Amygdala (tissue), 56 donors: ENCODE measurements at regions not wholly inside any gene's neighbourhood (a gene's known extent, or its start where the extent isn't known, plus 50 kb on each side); places are given as distances from the start of the nearest gene placed in this dataset.
"Not testable (repeated sequence)": the region's sequence is repeated elsewhere in the genome, so short reads cannot be mapped to it uniquely, and the experiment has no call there.

Experiments
- DNase-seq, 56 donors: peaks; one replicate each; lab custom pipeline; 2025; lab: John Stamatoyannopoulos, UW

GRCh38 chr7:76117306-76117991 lies 69.5 kb downstream of the MDH2 start:
- DNase-seq = not testable (repeated sequence)

GRCh38 chr7:76118253-76119036 lies 70.5 kb downstream of the MDH2 start:
- DNase-seq = not testable (repeated sequence)

GRCh38 chr7:76121044-76121443 lies 73.1 kb downstream of the MDH2 start:
- DNase-seq = no peak

DNA sequence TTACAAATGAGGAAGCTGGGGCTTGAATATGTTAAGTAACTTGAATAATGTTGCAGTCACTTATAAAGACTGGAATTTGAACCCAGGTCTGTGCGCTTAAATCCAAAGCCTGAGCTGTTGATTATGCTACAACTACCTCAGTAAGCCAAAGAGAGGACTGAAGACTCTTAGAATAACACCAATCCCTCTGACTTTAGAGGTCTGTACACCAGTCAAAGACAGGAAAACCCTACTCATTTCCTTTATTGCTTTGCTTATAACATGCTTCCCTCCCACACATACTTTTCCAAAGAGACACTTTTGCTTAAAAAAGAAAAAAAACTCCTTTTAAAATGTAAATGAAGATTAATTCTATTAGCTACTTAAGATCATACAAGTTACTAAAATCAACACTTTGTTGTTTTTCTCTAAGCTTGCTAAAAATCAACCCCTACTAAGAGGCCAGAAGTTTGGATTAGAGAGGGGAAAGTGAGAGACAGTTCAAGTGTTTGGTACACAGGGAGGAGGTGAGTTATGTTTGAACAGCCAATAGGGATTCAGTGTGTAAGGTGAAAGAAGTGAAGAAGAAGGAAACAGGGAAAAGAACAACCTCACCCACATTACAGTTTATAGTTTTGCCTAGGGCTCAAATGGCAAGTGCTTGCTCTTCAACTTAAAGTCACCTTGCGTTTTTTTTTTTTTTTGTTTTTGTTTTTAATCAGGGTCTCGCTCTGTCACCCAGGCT lies 74.8 kb downstream of the MDH2 start:
- no peak for DNase-seq

GRCh38 chr7:76123316-76123715 lies 75.4 kb downstream of the MDH2 start:
- DNase-seq = no peak

GRCh38 chr7:76125560-76125959 lies 76.1 kb upstream of the SRRM3 start:
- no peak for DNase-seq

DNA sequence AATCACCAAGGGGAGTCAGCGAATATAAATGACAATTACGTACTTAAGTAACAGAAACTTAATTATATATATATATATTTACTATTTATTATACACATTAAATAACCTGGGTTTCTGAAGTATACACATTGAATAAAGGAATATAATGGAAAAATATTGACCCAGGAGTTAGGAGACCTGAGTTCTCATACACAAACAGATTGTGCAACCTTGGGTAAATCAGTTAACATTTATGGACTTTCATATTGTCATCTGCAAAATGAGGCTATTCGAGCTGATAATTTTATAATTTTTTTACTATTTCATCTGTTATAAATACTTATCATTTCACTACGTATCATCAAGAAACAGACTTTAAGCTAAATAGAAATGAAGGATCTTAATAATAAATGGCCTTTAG lies 75.1 kb upstream of the SRRM3 start:
- no peak for DNase-seq

DNA sequence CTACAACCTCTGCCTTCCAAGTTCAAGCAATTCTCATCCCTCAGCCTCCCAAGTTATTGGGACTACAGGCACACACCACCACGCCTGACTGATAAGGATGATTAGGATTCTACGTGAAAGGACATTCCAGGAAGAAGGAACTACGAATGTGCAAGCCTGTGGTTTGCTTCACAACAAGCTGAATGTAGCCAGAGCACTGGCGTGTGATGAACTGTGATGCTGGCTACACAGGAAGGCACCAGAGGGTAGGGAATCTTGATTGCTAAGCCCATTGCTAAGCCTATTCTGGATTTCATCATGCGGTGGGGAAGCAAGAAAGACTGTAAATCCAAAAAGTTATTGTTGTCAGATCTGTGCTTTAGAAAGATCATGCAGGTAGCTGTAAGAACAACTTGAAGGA lies 72.3 kb upstream of the SRRM3 start:
- DNase-seq = no peak

DNA sequence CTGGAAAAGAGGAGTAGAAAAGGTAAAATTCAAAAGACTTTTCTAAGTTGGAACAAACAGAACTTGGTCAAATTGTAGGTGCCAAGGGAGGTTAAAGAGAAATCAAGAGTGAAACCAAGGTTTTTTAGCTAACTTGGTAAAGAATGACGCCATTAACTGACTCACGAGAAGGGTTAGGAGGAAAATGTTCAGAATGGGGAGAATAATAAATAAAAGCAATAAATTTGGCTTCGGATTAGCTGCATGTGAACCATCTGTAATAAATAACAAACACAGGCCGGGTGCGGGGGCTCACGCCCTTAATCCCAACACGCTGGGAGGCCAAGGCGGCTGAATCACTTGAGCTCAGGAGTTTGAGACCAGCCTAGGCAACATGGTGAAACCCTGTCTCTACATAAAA lies 71.9 kb upstream of the SRRM3 start:
- no peak for DNase-seq

DNA sequence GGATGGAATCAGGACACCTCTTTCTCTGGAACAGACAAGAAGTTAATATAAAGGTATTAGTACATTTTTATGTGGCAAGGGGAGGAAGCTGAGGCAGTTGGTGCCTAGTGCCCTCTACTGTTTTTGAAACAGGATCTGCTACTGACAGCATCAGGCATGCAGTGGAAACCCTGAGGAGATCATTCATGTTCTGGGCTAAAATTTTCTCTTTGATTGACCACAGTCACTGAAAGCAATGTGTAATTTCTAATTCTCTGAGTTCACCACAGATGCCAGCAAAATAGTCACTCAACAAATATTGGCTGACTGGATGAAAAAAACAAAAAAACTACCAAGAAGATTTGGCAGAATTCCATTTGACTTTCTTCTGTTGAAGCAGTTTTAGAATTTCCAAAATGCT lies 71.0 kb upstream of the SRRM3 start:
- DNase-seq = peak in 3 of 56 donors; percentile 1 to 8 (median 5)

- DNase-seq = peak in 5 of 56 donors; percentile 3 to 12 (median 4)
Measured at GRCh38 chr7:76131887-76132286, 69.8 kb upstream of the SRRM3 start.

DNA sequence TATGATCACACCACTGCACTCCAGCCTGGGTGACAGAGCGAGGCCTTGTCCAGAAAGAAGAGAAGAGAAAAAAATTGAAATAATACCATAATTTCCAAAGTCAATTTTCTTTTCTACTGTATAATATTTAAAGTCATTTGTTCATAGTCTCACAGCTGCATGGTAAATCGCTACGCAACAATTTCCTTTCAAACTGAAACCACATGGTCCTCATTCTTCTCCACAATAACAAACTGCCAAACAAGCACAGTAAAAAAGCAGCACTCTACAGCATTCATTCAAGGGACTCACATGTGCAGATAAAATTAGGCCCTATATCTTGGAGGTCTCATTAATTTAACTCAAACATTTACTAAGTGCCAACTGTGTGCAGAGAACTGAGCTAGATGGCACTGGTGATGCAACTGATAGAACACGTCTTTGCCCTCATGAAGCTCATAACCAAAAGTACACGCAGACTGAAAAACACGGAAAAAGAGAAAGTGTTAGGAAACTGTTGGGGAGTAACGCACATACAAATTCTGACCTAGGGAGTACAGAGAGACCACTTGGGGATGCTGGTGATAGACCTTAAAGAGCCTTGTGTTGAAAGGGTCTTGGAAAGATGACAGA lies 68.4 kb upstream of the SRRM3 start:
- no peak for DNase-seq

- no peak for DNase-seq
Measured at GRCh38 chr7:76133839-76134238, 67.9 kb upstream of the SRRM3 start.

DNA sequence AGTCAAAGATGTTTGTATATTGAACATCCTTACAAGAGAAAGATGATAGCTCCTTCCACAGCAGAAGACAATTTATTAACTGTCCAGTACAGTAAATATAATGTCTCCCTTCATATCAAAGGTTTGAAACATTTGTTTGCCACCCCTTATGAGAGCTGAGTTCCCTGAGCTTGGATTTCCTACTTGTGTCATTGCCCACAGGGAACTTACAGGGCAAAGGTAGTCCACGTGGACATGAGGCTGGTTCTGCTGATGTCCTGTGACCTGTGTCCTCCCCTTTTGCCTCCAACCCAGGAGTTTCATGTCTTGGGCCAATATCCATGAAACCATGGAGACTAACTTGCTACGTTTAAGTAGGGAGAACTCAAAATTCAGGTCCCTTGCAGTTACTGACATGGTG lies 66.4 kb upstream of the SRRM3 start:
- DNase-seq = not testable (repeated sequence)

DNA sequence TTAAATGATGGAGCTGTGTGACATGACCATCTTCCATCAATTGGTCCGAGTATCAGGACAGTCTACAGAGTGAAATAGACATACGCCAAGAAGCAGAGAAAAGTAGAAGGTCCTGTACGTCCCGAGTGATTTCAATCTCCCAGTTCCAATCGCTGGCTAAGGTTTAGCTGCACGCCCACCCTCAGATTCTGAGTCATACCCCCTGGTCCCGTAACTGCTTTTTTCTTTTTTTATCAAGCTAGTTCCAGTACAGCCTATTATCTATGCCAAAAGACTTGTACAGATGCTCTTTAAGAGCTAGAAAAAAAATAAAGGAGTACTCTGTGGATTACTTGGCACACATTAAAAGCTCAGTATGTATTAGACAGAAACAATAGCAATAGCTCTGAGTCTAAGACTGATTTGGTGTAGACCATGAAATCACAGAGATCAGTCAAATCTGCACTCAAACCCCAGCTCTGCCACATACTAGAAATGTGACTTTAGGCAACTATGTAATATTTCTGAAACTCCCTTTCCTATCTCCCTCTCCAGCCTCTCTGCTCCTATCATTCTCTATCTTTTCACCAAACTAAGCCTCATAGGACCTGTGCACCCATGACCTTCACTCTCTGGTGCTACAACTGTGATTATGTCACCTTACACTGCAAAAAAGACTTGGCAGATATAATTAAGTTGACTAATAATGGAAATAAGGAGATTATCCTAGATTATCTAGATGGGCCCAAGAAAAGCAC lies 63.0 kb upstream of the SRRM3 start:
- DNase-seq = not testable (repeated sequence)

- DNase-seq = no peak
Measured at GRCh38 chr7:76139670-76140069, 62.0 kb upstream of the SRRM3 start.

DNA sequence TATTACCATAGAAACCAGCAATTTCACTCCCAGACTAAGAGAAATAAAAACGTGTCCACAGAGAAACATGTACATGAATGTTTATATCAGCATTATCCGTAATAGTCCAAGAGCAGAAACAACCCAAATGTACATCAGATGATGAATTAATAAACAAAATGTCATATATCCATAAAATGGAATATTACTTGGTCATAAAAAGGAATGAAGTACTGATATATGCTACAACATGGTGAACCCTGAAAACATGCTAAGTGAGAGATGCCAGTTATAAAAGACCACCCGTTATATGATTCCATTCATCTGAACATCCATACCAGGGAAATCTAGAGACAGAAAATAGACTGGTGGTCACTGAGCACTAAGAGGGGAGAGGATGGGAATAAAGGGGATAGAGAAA lies 61.4 kb upstream of the SRRM3 start:
- not testable (repeated sequence) for DNase-seq

DNA sequence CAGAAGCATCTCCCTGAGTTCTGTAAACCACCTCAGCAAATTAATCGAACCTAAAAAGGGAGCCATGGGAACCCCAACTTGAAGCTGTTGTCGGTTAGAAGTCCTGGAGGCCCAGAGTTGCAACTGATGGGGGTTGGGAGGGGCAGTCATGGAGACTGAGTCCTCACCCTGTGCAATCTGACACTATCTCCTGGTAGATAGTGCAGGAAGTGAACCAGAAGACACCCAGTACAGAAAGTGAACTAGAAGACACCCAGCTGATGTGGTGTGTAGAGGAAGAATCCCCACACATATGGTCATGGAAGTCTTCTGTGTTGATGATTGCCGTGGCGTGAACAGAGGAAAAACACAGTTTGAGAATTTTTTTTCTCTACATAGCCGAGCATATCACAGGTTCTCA lies 58.8 kb upstream of the SRRM3 start:
- DNase-seq = no peak

DNA sequence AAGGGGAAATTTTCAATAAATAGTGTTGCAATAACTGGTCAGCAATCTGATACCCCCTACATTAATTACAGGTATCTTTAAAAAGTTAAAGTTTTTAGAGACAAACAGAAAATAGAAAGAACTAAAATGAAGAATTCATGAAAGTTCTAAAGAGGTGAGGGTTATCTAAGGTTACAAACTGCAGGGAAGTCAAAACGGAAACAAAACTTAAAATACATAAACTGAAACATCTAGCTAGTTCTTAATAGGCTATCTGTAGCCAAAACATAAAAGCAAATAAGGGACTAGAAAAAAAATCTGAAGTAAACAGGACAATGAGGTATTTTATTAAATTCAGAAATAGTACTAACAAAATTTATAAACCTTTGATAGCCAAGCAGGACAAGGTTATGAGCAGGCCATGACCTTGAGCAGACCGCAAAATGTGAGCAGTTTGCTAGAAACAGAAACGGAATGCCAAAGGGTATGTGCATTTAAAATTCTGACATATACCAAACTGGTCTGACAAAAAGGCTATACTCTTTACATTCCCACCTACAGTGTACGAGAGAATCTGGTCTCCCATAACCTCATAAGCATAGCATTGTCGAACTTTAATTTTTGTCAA lies 56.9 kb upstream of the SRRM3 start:
- not testable (repeated sequence) for DNase-seq

DNA sequence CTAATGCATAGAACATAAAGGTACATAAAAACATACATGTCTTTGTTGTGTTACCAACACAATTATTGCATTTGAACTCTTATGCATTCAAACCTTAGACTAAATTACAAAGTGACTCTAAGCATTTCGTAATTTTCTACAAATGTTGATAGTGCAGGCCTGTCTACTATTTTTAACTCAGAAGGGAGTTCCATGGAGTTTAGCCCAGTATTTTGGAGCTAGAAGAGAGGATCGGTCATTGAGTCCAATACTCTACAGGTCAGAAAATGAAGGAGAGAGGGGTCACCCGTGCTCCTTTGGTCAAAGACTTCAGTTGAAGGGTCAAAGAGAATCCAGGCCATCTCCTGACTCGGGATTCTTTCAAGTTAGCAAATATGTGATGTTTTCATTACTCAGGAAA lies 55.3 kb upstream of the SRRM3 start:
- no peak for DNase-seq
